SK-N-SH treated with all-trans-retinoic acid at 6 μM for 48 hours (cell line): ENCODE measurements at regions not wholly inside any gene's neighbourhood (a gene's known extent, or its start where the extent isn't known, plus 50 kb on each side); places are given as distances from the start of the nearest gene placed in this dataset.

Experiments
- ATAC-seq: fragments of 200-7000 bp; cut with Tn5 transposase; 3 replicates; pipeline ENCODE4 v1.9.1; 2020; ENCODE audit warnings: mild to moderate bottlenecking, moderate library complexity
- BACH2 ChIP-seq: fragments of 250-450 bp; sonication (Bioruptor Pico); IDR thresholded peaks from 2 replicates; pipeline ENCODE4 v1.9.0; 2021; ENCODE audit warnings: mild to moderate bottlenecking, borderline replicate concordance
- CSDC2 ChIP-seq: fragments of 250-450 bp; sonication (Bioruptor Pico); IDR thresholded peaks from 2 replicates; pipeline ENCODE4 v1.5.0; 2020; ENCODE audit warnings: mild to moderate bottlenecking, moderate library complexity
- CSRNP3 ChIP-seq: fragments of 250-450 bp; sonication (Bioruptor Pico); IDR thresholded peaks from 2 replicates; pipeline ENCODE4 v1.5.1; 2021; ENCODE audit warnings: mild to moderate bottlenecking, moderate library complexity
- ESRRG ChIP-seq: fragments of 250-450 bp; sonication (Bioruptor Pico); IDR thresholded peaks from 2 replicates; pipeline ENCODE4 v1.6.1; 2021; ENCODE audit warnings: mild to moderate bottlenecking
- GLIS3 ChIP-seq: fragments of 250-450 bp; sonication (Bioruptor Pico); IDR thresholded peaks from 2 replicates; pipeline ENCODE4 v1.5.0; 2020; ENCODE audit warnings: mild to moderate bottlenecking, moderate library complexity
- ISL1 ChIP-seq: fragments of 250-450 bp; sonication (Bioruptor Pico); IDR thresholded peaks from 2 replicates; pipeline ENCODE4 v2.1.2; 2022; ENCODE audit warnings: mild to moderate bottlenecking, moderate library complexity
- OSR1 ChIP-seq: fragments of 250-450 bp; sonication (Bioruptor Pico); IDR thresholded peaks from 2 replicates; pipeline ENCODE4 v1.8.0; 2022; ENCODE audit warnings: moderate library complexity, mild to moderate bottlenecking, inconsistent platforms
- PATZ1 ChIP-seq: fragments of 250-450 bp; sonication (Bioruptor Pico); IDR thresholded peaks from 2 replicates; pipeline ENCODE4 v1.8.0; 2020; ENCODE audit warnings: mild to moderate bottlenecking, moderate library complexity, borderline replicate concordance
- POU6F1 ChIP-seq: fragments of 250-450 bp; sonication (Bioruptor Pico); IDR thresholded peaks from 2 replicates; pipeline ENCODE4 v1.8.0; 2021; ENCODE audit warnings: low read depth, mild to moderate bottlenecking, moderate library complexity, borderline replicate concordance
- PPARA ChIP-seq: fragments of 250-450 bp; sonication (Bioruptor Pico); IDR thresholded peaks from 2 replicates; pipeline ENCODE4 v1.5.0; 2020; ENCODE audit warnings: mild to moderate bottlenecking, borderline replicate concordance
- RARB ChIP-seq: fragments of 250-450 bp; sonication (Bioruptor Pico); IDR thresholded peaks from 2 replicates; pipeline ENCODE4 v1.8.0; 2021; ENCODE audit warnings: mild to moderate bottlenecking, moderate library complexity
- SNAI2 ChIP-seq: fragments of 250-450 bp; sonication (Bioruptor Pico); IDR thresholded peaks from 2 replicates; pipeline ENCODE4 v1.5.0; 2020; ENCODE audit warnings: mild to moderate bottlenecking, moderate library complexity
- TCF4 ChIP-seq: fragments of 250-450 bp; sonication (Bioruptor Pico); IDR thresholded peaks from 2 replicates; pipeline ENCODE4 v1.8.0; 2021; ENCODE audit warnings: mild to moderate bottlenecking, moderate library complexity, borderline replicate concordance
- TSHZ2 ChIP-seq: fragments of 250-450 bp; sonication (Bioruptor Pico); IDR thresholded peaks from 2 replicates; pipeline ENCODE4 v1.5.0; 2020; ENCODE audit warnings: mild to moderate bottlenecking, moderate library complexity
- ZC3H10 ChIP-seq: fragments of 250-450 bp; sonication (Bioruptor Pico); IDR thresholded peaks from 2 replicates; pipeline ENCODE4 v1.5.1; 2021; ENCODE audit warnings: mild to moderate bottlenecking, moderate library complexity
- ZFP30 ChIP-seq: fragments of 450-650 bp; formaldehyde crosslinking; IDR thresholded peaks from 2 replicates; pipeline ENCODE4 v1.5.0; 2022; ENCODE audit warnings: mild to moderate bottlenecking, moderate library complexity
- ZNF565 ChIP-seq: fragments of 450-650 bp; formaldehyde crosslinking; conservative IDR thresholded peaks from 2 replicates; pipeline ENCODE4 v1.5.0; 2020; ENCODE audit warnings: low read depth, mild to moderate bottlenecking, moderate library complexity
- ZNF70 ChIP-seq: fragments of 450-650 bp; formaldehyde crosslinking; IDR thresholded peaks from 2 replicates; pipeline ENCODE4 v1.5.0; 2020; ENCODE audit warnings: mild to moderate bottlenecking, moderate library complexity

GRCh38 chr7:149569726-149570422 is 72.3 kb upstream of the ZNF746 start (continued):
- TF ChIP-seq TSHZ2 (CRISPR knock-in tag) (no peak), ZC3H10 (CRISPR knock-in tag) (no peak), CSDC2 (no peak), TCF4 (CRISPR knock-in tag) (no peak)

- ATAC-seq = no peak
- TF ChIP-seq BACH2 (CRISPR knock-in tag) (no peak), CSRNP3 (CRISPR knock-in tag) (no peak), ZNF70 (CRISPR knock-in tag) (no peak), ISL1 (no peak), TSHZ2 (CRISPR knock-in tag) (no peak), TCF4 (CRISPR knock-in tag) (no peak), PPARA (CRISPR knock-in tag) (no peak), GLIS3 (CRISPR knock-in tag) (no peak), RARB (CRISPR knock-in tag) (no peak), POU6F1 (no peak), OSR1 (CRISPR knock-in tag) (no peak), ZFP30 (no peak), CSDC2 (no peak), ZNF565 (no peak), ESRRG (CRISPR knock-in tag) (no peak)
These were observed 71.6 kb upstream of the ZNF746 start for GRCh38 chr7:149569025-149569725.

GRCh38 chr7:149568218-149568617 is 70.6 kb upstream of the ZNF746 start:
- no peak for ATAC-seq
- TF ChIP-seq SNAI2 (CRISPR knock-in tag) = no peak
- no peak for TF ChIP-seq PATZ1
